ENCODE measurements at regions not wholly inside any gene's neighbourhood (a gene's known extent, or its start where the extent isn't known, plus 50 kb on each side); places are given as distances from the start of the nearest gene placed in this dataset.

- Histone ChIP-seq H3K36me3 (replicated peaks in 1 of 2; ENCODE audit: control insufficient read depth in 2 of 2, insufficient read depth in 2 of 2, low read length in 2 of 2) (no peaks in the 10 kb centered on the region), H3K4ac (ENCODE audit: low read length) (no peak overlapping the region), H3K9me3 (replicated peaks in 1 of 2; ENCODE audit: control insufficient read depth in 2 of 2, insufficient read depth in 1 of 2, low read depth in 1 of 2, low read length in 2 of 2) (no peaks in the 10 kb centered on the region), H3K18ac (ENCODE audit: low read length) (no peak overlapping the region), H3K14ac (ENCODE audit: low read length) (no peak overlapping the region), H3K79me1 (ENCODE audit: low read depth, low read length) (no peaks in the 10 kb centered on the region), H3K4me2 (ENCODE audit: insufficient read depth, low read length, poor library complexity, severe bottlenecking) (no peak overlapping the region), H3K9ac (ENCODE audit: low read depth, low read length, poor library complexity) (no peak overlapping the region), H3K27me3 (ENCODE audit: control insufficient read depth in 3 of 3, insufficient read depth in 3 of 3, low read depth in 1 of 3, low read length in 3 of 3) (no peaks in the 10 kb centered on the region), H3K27ac (replicated peaks; ENCODE audit: low read length) (no peak overlapping the region), H2BK15ac (ENCODE audit: low read length) (no peak overlapping the region), H3K4me1 (ENCODE audit: control insufficient read depth in 2 of 2, insufficient read depth in 1 of 2, low read depth in 1 of 2, low read length in 2 of 2) (peaks cover 0 to 2% of the 10 kb centered on the region in 2 donors), H3K4me3 (ENCODE audit: low read length in 2 of 2) (no peak overlapping the region), H3K23ac (ENCODE audit: low read depth, low read length, poor library complexity) (no peak overlapping the region), H4K8ac (ENCODE audit: low read depth, low read length) (no peak overlapping the region), H4K91ac (ENCODE audit: low read depth, low read length, poor library complexity) (no peak overlapping the region), H2AK5ac (ENCODE audit: low read depth, low read length) (no peak overlapping the region), H2BK12ac (ENCODE audit: low read length) (no peak overlapping the region), H2BK120ac (ENCODE audit: low read depth, low read length) (no peak overlapping the region), H2BK5ac (ENCODE audit: low read length) (no peak overlapping the region), H2AFZ (ENCODE audit: low read length) (no peak overlapping the region)
- DNase-seq (ENCODE audit: low spot score) = no peak
- no CpG with 5 or more reads among the region's 3 CpGs for WGBS, 2 donors (ENCODE audit: extremely low coverage in 2 of 2, insufficient read length in 2 of 2, insufficient replicate concordance in 1 of 2)
Measured at GRCh38 chr3:99468918-99469317, 169.5 kb upstream of the COL8A1 start.

GRCh38 chr3:99467420-99467819, 171.0 kb upstream of the COL8A1 start:
- H3K36me3 ChIP-seq (replicated peaks in 1 of 2; ENCODE audit: control insufficient read depth in 2 of 2, insufficient read depth in 2 of 2, low read length in 2 of 2) = no peaks in the 10 kb centered on the region
- no peak overlapping the region for H2BK120ac ChIP-seq (ENCODE audit: low read depth, low read length)
- no peak overlapping the region for H3K14ac ChIP-seq (ENCODE audit: low read length)
- H3K79me1 ChIP-seq (ENCODE audit: low read depth, low read length) = no peaks in the 10 kb centered on the region
- no CpG with 5 or more reads among the region's 3 CpGs for WGBS, 2 donors (ENCODE audit: extremely low coverage in 2 of 2, insufficient read length in 2 of 2, insufficient replicate concordance in 1 of 2)
- H2BK12ac ChIP-seq (ENCODE audit: low read length) = no peak overlapping the region
- no peak overlapping the region for H3K23ac ChIP-seq (ENCODE audit: low read depth, low read length, poor library complexity)
- H2AFZ ChIP-seq (ENCODE audit: low read length) = no peak overlapping the region
- no peak overlapping the region for H3K4ac ChIP-seq (ENCODE audit: low read length)
- peaks cover 0 to 2% of the 10 kb centered on the region in 2 donors for H3K4me1 ChIP-seq (ENCODE audit: control insufficient read depth in 2 of 2, insufficient read depth in 1 of 2, low read depth in 1 of 2, low read length in 2 of 2)
- H3K18ac ChIP-seq (ENCODE audit: low read length) = no peak overlapping the region
- no peak overlapping the region for H3K27ac ChIP-seq (replicated peaks; ENCODE audit: low read length)
- H3K4me2 ChIP-seq (ENCODE audit: insufficient read depth, low read length, poor library complexity, severe bottlenecking) = no peak overlapping the region
- H3K9ac ChIP-seq (ENCODE audit: low read depth, low read length, poor library complexity) = no peak overlapping the region
- no peak overlapping the region for H2BK15ac ChIP-seq (ENCODE audit: low read length)
- H4K8ac ChIP-seq (ENCODE audit: low read depth, low read length) = no peak overlapping the region
- H4K91ac ChIP-seq (ENCODE audit: low read depth, low read length, poor library complexity) = no peak overlapping the region
- no peak overlapping the region for H3K4me3 ChIP-seq (ENCODE audit: low read length in 2 of 2)
- H3K9me3 ChIP-seq (replicated peaks in 1 of 2; ENCODE audit: control insufficient read depth in 2 of 2, insufficient read depth in 1 of 2, low read depth in 1 of 2, low read length in 2 of 2) = no peaks in the 10 kb centered on the region
- H2BK5ac ChIP-seq (ENCODE audit: low read length) = no peak overlapping the region
- no peak for DNase-seq (ENCODE audit: low spot score)
- H2AK5ac ChIP-seq (ENCODE audit: low read depth, low read length) = no peak overlapping the region
- H3K27me3 ChIP-seq (ENCODE audit: control insufficient read depth in 3 of 3, insufficient read depth in 3 of 3, low read depth in 1 of 3, low read length in 3 of 3) = no peaks in the 10 kb centered on the region

- no peak overlapping the region for H3K4ac ChIP-seq (ENCODE audit: low read length)
- no peak overlapping the region for H3K9ac ChIP-seq (ENCODE audit: low read depth, low read length, poor library complexity)
- no peak overlapping the region for H2BK12ac ChIP-seq (ENCODE audit: low read length)
- H3K18ac ChIP-seq (ENCODE audit: low read length) = no peak overlapping the region
- no peak overlapping the region for H2BK120ac ChIP-seq (ENCODE audit: low read depth, low read length)
- no peak overlapping the region for H3K14ac ChIP-seq (ENCODE audit: low read length)
- H3K9me3 ChIP-seq (replicated peaks in 1 of 2; ENCODE audit: control insufficient read depth in 2 of 2, insufficient read depth in 1 of 2, low read depth in 1 of 2, low read length in 2 of 2) = no peaks in the 10 kb centered on the region
- no peak for DNase-seq (ENCODE audit: low spot score)
- H3K4me2 ChIP-seq (ENCODE audit: insufficient read depth, low read length, poor library complexity, severe bottlenecking) = no peak overlapping the region
- no peaks in the 10 kb centered on the region for H3K36me3 ChIP-seq (replicated peaks in 1 of 2; ENCODE audit: control insufficient read depth in 2 of 2, insufficient read depth in 2 of 2, low read length in 2 of 2)
- WGBS, 2 donors (ENCODE audit: extremely low coverage in 2 of 2, insufficient read length in 2 of 2, insufficient replicate concordance in 1 of 2) = no CpG with 5 or more reads among the region's 2 CpGs
- H2AK5ac ChIP-seq (ENCODE audit: low read depth, low read length) = no peak overlapping the region
- H4K91ac ChIP-seq (ENCODE audit: low read depth, low read length, poor library complexity) = no peak overlapping the region
- no peak overlapping the region for H3K4me3 ChIP-seq (ENCODE audit: low read length in 2 of 2)
- H2BK5ac ChIP-seq (ENCODE audit: low read length) = no peak overlapping the region
- H3K23ac ChIP-seq (ENCODE audit: low read depth, low read length, poor library complexity) = no peak overlapping the region
- H3K4me1 ChIP-seq (ENCODE audit: control insufficient read depth in 2 of 2, insufficient read depth in 1 of 2, low read depth in 1 of 2, low read length in 2 of 2) = peaks cover 0 to 2% of the 10 kb centered on the region in 2 donors
- no peak overlapping the region for H4K8ac ChIP-seq (ENCODE audit: low read depth, low read length)
- H2AFZ ChIP-seq (ENCODE audit: low read length) = no peak overlapping the region
- no peak overlapping the region for H2BK15ac ChIP-seq (ENCODE audit: low read length)
- H3K27me3 ChIP-seq (ENCODE audit: control insufficient read depth in 3 of 3, insufficient read depth in 3 of 3, low read depth in 1 of 3, low read length in 3 of 3) = no peaks in the 10 kb centered on the region
- no peak overlapping the region for H3K27ac ChIP-seq (replicated peaks; ENCODE audit: low read length)
- H3K79me1 ChIP-seq (ENCODE audit: low read depth, low read length) = no peaks in the 10 kb centered on the region
Measured at GRCh38 chr3:99466331-99466730, 172.1 kb upstream of the COL8A1 start.

GRCh38 chr3:99458013-99458412, 180.4 kb upstream of the COL8A1 start:
- Histone ChIP-seq H3K4me1 (ENCODE audit: control insufficient read depth in 2 of 2, insufficient read depth in 1 of 2, low read depth in 1 of 2, low read length in 2 of 2) (no peaks in the 10 kb centered on the region), H2BK5ac (ENCODE audit: low read length) (no peak overlapping the region), H2AFZ (ENCODE audit: low read length) (no peak overlapping the region), H3K27me3 (ENCODE audit: control insufficient read depth in 3 of 3, insufficient read depth in 3 of 3, low read depth in 1 of 3, low read length in 3 of 3) (no peaks in the 10 kb centered on the region), H3K18ac (ENCODE audit: low read length) (no peak overlapping the region), H4K91ac (ENCODE audit: low read depth, low read length, poor library complexity) (no peak overlapping the region), H2BK15ac (ENCODE audit: low read length) (no peak overlapping the region), H3K9ac (ENCODE audit: low read depth, low read length, poor library complexity) (no peak overlapping the region), H2BK12ac (ENCODE audit: low read length) (no peak overlapping the region), H4K8ac (ENCODE audit: low read depth, low read length) (no peak overlapping the region), H3K36me3 (replicated peaks in 1 of 2; ENCODE audit: control insufficient read depth in 2 of 2, insufficient read depth in 2 of 2, low read length in 2 of 2) (no peaks in the 10 kb centered on the region), H3K79me1 (ENCODE audit: low read depth, low read length) (no peaks in the 10 kb centered on the region), H3K23ac (ENCODE audit: low read depth, low read length, poor library complexity) (no peak overlapping the region), H3K4me2 (ENCODE audit: insufficient read depth, low read length, poor library complexity, severe bottlenecking) (no peak overlapping the region), H3K9me3 (replicated peaks in 1 of 2; ENCODE audit: control insufficient read depth in 2 of 2, insufficient read depth in 1 of 2, low read depth in 1 of 2, low read length in 2 of 2) (no peaks in the 10 kb centered on the region), H3K4ac (ENCODE audit: low read length) (no peak overlapping the region), H3K14ac (ENCODE audit: low read length) (no peak overlapping the region), H3K27ac (replicated peaks; ENCODE audit: low read length) (no peak overlapping the region), H2BK120ac (ENCODE audit: low read depth, low read length) (no peak overlapping the region), H3K4me3 (ENCODE audit: low read length in 2 of 2) (no peak overlapping the region), H2AK5ac (ENCODE audit: low read depth, low read length) (no peak overlapping the region)
- no peak for DNase-seq (ENCODE audit: low spot score)
- WGBS, 2 donors (ENCODE audit: extremely low coverage in 2 of 2, insufficient read length in 2 of 2, insufficient replicate concordance in 1 of 2) = no CpG with 5 or more reads among the region's 3 CpGs
